Mucosa of descending colon (tissue), 3 donors: ENCODE measurements at regions not wholly inside any gene's neighbourhood (a gene's known extent, or its start where the extent isn't known, plus 50 kb on each side); places are given as distances from the start of the nearest gene placed in this dataset.

Experiments
- ATAC-seq: fragments of 200-7000 bp; cut with Tn5 transposase; one replicate; pipeline ENCODE4 v1.9.1; 2020; ENCODE audit warnings: mild to moderate bottlenecking, moderate library complexity
- DNase-seq, 3 donors: peaks; one replicate each; pipeline ENCODE4 v3.0.0-alpha.2; 2020
- H3K36me3 ChIP-seq: fragments of 200-600 bp; one replicate; pipeline ENCODE4 v1.8.0; 2021; ENCODE audit warnings: low read depth, mild to moderate bottlenecking
- H3K4me1 ChIP-seq: fragments of 200-600 bp; one replicate; pipeline ENCODE4 v1.8.0; 2021; ENCODE audit warnings: low read depth, mild to moderate bottlenecking
- H3K4me3 ChIP-seq: fragments of 200-600 bp; one replicate; pipeline ENCODE4 v1.8.0; 2021; ENCODE audit warnings: mild to moderate bottlenecking
- H3K9me3 ChIP-seq: fragments of 200-600 bp; one replicate; pipeline ENCODE4 v1.8.0; 2021; ENCODE audit warnings: mild to moderate bottlenecking
- CTCF ChIP-seq: fragments of 200-600 bp; IDR thresholded peaks from one replicate; pipeline ENCODE4 v1.8.0; 2022; ENCODE audit warnings: antibody characterized with exemption, mild to moderate bottlenecking
- intact Hi-C, 2 donors: fragments of 100-400 bp; cut with DNase I in 1 of 2; cut with micrococcal nuclease in 1 of 2; formaldehyde crosslinking; loops; one replicate each; pipeline versions ENCODE4 v1.11.0 to v1.11.1; 2022; cut with DNase I, micrococcal nuclease
- microRNA-seq: library from miRNA; unstranded; fragments of <30 nt; microRNA quantifications from one replicate; pipeline ENCODE4, GENCODE V29; 2019
- donor health status: DM: no; HTN: no; CAD: no; lungs with moderate emphysema.
- donor health status: DM: no; HTN: no; CAD: no.
- donor health status: DM: no; HTN: yes; CAD: no.

- DNase-seq (no peak), ATAC-seq (no peak)
- H3K4me1 ChIP-seq = no peaks in the 10 kb centered on the region
- no peak for TF ChIP-seq CTCF
- no peak overlapping the region for H3K4me3 ChIP-seq
- no peaks in the 10 kb centered on the region for H3K9me3 ChIP-seq
- intact Hi-C loops = no loop called here
- no peaks in the 10 kb centered on the region for H3K36me3 ChIP-seq
Observed at GRCh38 chr9:32334112-32334511, 50.3 kb upstream of the ACO1 start.

Small RNAs in the stretch of these regions (microRNA-seq; reads per million reads assigned to microRNA genes)
- gene MIR873 (2.3 reads per million, percentile 5 among the genes with 10 or more reads in this experiment), gene MIR876 (3.0 reads per million, percentile 14 among the genes with 10 or more reads in this experiment)
